Sigmoid colon (tissue), 4 donors: ENCODE measurements at regions not wholly inside any gene's neighbourhood (a gene's known extent, or its start where the extent isn't known, plus 50 kb on each side); places are given as distances from the start of the nearest gene placed in this dataset.

ENCODE experiments used
- CTCF ChIP-seq, 4 experiments: fragments of 450-650 bp in 3 of 4; fragments of 200-600 bp in 1 of 4; IDR thresholded peaks; one replicate each; pipeline ENCODE4 v1.5.1; 2016 to 2019; ENCODE audit warnings: antibody characterized with exemption in 4 of 4, mild to moderate bottlenecking in 3 of 4, moderate library complexity in 2 of 4
- EP300 ChIP-seq, 4 donors: sonication (generic); formaldehyde crosslinking; IDR thresholded peaks; one replicate each; pipeline ENCODE4 v1.6.1; 2017; ENCODE audit warnings: antibody characterized with exemption in 4 of 4
- POLR2AphosphoS5 ChIP-seq, 4 donors: sonication (generic); formaldehyde crosslinking; IDR thresholded peaks; one replicate each; pipeline ENCODE4 v1.6.1; 2017; ENCODE audit warnings: antibody characterized with exemption in 4 of 4

GRCh38 chr5:57608542-57608941, 125.9 kb upstream of the ACTBL2 start:
- TF ChIP-seq EP300 (IDR thresholded peaks at IDR 0.05) (no peak), CTCF (IDR thresholded peaks at IDR 0.05) (no peak), POLR2AphosphoS5 (IDR thresholded peaks at IDR 0.05) (no peak)
